Stimulated activated CD4-positive, alpha-beta T cell treated with anti-CD3 and anti-CD28 coated beads, Interleukin-12 subunit alpha, Interleukin-12 subunit beta, amount 100 ng/mL, for 4 hours (primary cell): ENCODE measurements at regions not wholly inside any gene's neighbourhood (a gene's known extent, or its start where the extent isn't known, plus 50 kb on each side); places are given as distances from the start of the nearest gene placed in this dataset.
"Not testable (repeated sequence)": the region's sequence is repeated elsewhere in the genome, so short reads cannot be mapped to it uniquely, and the experiment has no call there.

Experiments used
- DNase-seq: peaks from one replicate; pipeline ENCODE4 v3.0.0-alpha.2; 2020

- no peak for DNase-seq
Observed at GRCh38 chr15:20344601-20345400, 196.8 kb downstream of the GOLGA6L6 start.

GRCh38 chr15:20343395-20344211, 198.0 kb downstream of the GOLGA6L6 start:
- DNase-seq: not testable (repeated sequence)

- DNase-seq: not testable (repeated sequence)
Observed at GRCh38 chr15:20342601-20343394, 198.8 kb downstream of the GOLGA6L6 start.

GRCh38 chr15:20341901-20342600, 199.5 kb downstream of the GOLGA6L6 start:
- no peak for DNase-seq

- no peak for DNase-seq
Observed at GRCh38 chr15:20340931-20341661, 200.5 kb downstream of the GOLGA6L6 start.

GRCh38 chr15:20340331-20340811, 201.2 kb downstream of the GOLGA6L6 start:
- no peak for DNase-seq

GRCh38 chr15:20339086-20339791, 202.4 kb downstream of the GOLGA6L6 start:
- not testable (repeated sequence) for DNase-seq

- DNase-seq: not testable (repeated sequence)
Observed at GRCh38 chr15:20338671-20339070, 202.9 kb downstream of the GOLGA6L6 start.

- DNase-seq: not testable (repeated sequence)
Observed at GRCh38 chr15:20337238-20337637, 204.4 kb downstream of the GOLGA6L6 start.

GRCh38 chr15:20334451-20334850, 207.1 kb downstream of the GOLGA6L6 start:
- DNase-seq: not testable (repeated sequence)

GRCh38 chr15:20325751-20326150, 215.8 kb downstream of the GOLGA6L6 start:
- DNase-seq: not testable (repeated sequence)

- not testable (repeated sequence) for DNase-seq
Observed at GRCh38 chr15:20317132-20317531, 224.5 kb downstream of the GOLGA6L6 start.

- DNase-seq: not testable (repeated sequence)
Observed at GRCh38 chr15:20311014-20311680, 230.5 kb downstream of the GOLGA6L6 start.

- no peak for DNase-seq
Observed at GRCh38 chr15:20310603-20311002, 231.0 kb downstream of the GOLGA6L6 start.

GRCh38 chr15:20309966-20310365, 231.6 kb downstream of the GOLGA6L6 start:
- DNase-seq: not testable (repeated sequence)

GRCh38 chr15:20309395-20309794, 232.2 kb downstream of the GOLGA6L6 start:
- not testable (repeated sequence) for DNase-seq

- not testable (repeated sequence) for DNase-seq
Observed at GRCh38 chr15:20308027-20308690, 233.4 kb downstream of the GOLGA6L6 start.

- DNase-seq: not testable (repeated sequence)
Observed at GRCh38 chr15:20307137-20307536, 234.5 kb downstream of the GOLGA6L6 start.

- DNase-seq: not testable (repeated sequence)
Observed at GRCh38 chr15:20306497-20307106, 235.0 kb downstream of the GOLGA6L6 start.
